ENCODE measurements at regions not wholly inside any gene's neighbourhood (a gene's known extent, or its start where the extent isn't known, plus 50 kb on each side); places are given as distances from the start of the nearest gene placed in this dataset.

- peaks cover 0 to 1% of the 10 kb centered on the region in 2 experiments; a peak in 1 of 5 replicates for H3K9me3 Mint-ChIP-seq
- no peaks in the 10 kb centered on the region for H4K20me1 ChIP-seq (ENCODE audit: control insufficient read depth, insufficient read depth, insufficient read length)
- H3K23ac ChIP-seq (ENCODE audit: insufficient read length, low read depth, low read length) = no peak overlapping the region
- peaks cover 2% of the 10 kb centered on the region; the same call in 1 of the 2 replicates for H3K4me1 ChIP-seq (ENCODE audit: insufficient read depth, low read length)
- H3K56ac ChIP-seq (ENCODE audit: insufficient read length, low read depth, low read length) = no peak overlapping the region
- H3K79me2 ChIP-seq (ENCODE audit: insufficient read depth, low read length) = no peaks in the 10 kb centered on the region
- peaks cover 12 to 20% of the 10 kb centered on the region in 2 experiments for H3K4me1 Mint-ChIP-seq
- H2BK120ac ChIP-seq (ENCODE audit: low read depth, low read length, poor library complexity, severe bottlenecking) = no peak overlapping the region
- no peak overlapping the region for H3T11ph ChIP-seq (ENCODE audit: low read length)
- H3K36me3 Mint-ChIP-seq (ENCODE audit: insufficient read depth in 1 of 3, low read depth in 3 of 3) = no peaks in the 10 kb centered on the region
- H2BK5ac ChIP-seq (ENCODE audit: insufficient read length, low read length) = no peak overlapping the region
- H2BK12ac ChIP-seq (ENCODE audit: insufficient read length, low read depth, low read length) = no peak overlapping the region
- no peak overlapping the region for H3K4ac ChIP-seq (ENCODE audit: low read depth, low read length)
- no peak overlapping the region for H2BK15ac ChIP-seq (ENCODE audit: low read depth, low read length)
- no peak overlapping the region for H3K4me2 ChIP-seq (ENCODE audit: insufficient read depth, insufficient read length, low read length)
- H3K27me3 ChIP-seq (ENCODE audit: insufficient read depth, low read length) = no peaks in the 10 kb centered on the region; the same call in 1 of the 2 replicates
- H3K27ac Mint-ChIP-seq = no peak overlapping the region
- no peak overlapping the region for H2BK20ac ChIP-seq (ENCODE audit: low read depth, low read length, poor library complexity, severe bottlenecking)
- H3K9me3 ChIP-seq (ENCODE audit: control insufficient read depth, low read depth, low read length) = no peaks in the 10 kb centered on the region
- no peak overlapping the region for H3K4me3 Mint-ChIP-seq
- H4K8ac ChIP-seq (replicated peaks; ENCODE audit: insufficient read length, low read depth, low read length) = no peak overlapping the region
- no peak overlapping the region for H2AK5ac ChIP-seq (ENCODE audit: insufficient read length, low read length)
- no peak overlapping the region for H3K9ac ChIP-seq (ENCODE audit: extremely low read depth, insufficient read length, low read length)
- WGBS (ENCODE audit: extremely low coverage, insufficient read length, low lambda C conversion rate) = no CpG with 5 or more reads among the region's 5 CpGs
- no peak overlapping the region for H3K18ac ChIP-seq (ENCODE audit: insufficient read length, low read depth, low read length)
- H3K27me3 Mint-ChIP-seq (ENCODE audit: low read depth) = no peaks in the 10 kb centered on the region; the same call in 1 of the 2 replicates
- no peak overlapping the region for H2AFZ ChIP-seq (ENCODE audit: low read length)
- no peak overlapping the region for H3K14ac ChIP-seq (ENCODE audit: insufficient read depth, low read length)
- no peak for DNase-seq
- H3K79me1 ChIP-seq (ENCODE audit: insufficient read depth, low read depth, low read length, poor library complexity, severe bottlenecking) = no peaks in the 10 kb centered on the region
- no peak overlapping the region for H4K91ac ChIP-seq (ENCODE audit: insufficient read length, low read depth, low read length)
- no peak overlapping the region for H4K5ac ChIP-seq (ENCODE audit: insufficient read length, low read depth, low read length)
- TF ChIP-seq CTCF (conservative IDR thresholded peaks at IDR 0.05) = no peak
- H3K23me2 ChIP-seq (ENCODE audit: insufficient read length, low read depth, low read length, poor library complexity, severe bottlenecking) = no peaks in the 10 kb centered on the region
- H3K27ac ChIP-seq (ENCODE audit: insufficient read length, low read depth, low read length) = no peak overlapping the region
Observed at GRCh38 chr15:66896611-66897010, 168.8 kb upstream of the SMAD3 start.

Measured in H9 (cell line).